ENCODE measurements at regions not wholly inside any gene's neighbourhood (a gene's known extent, or its start where the extent isn't known, plus 50 kb on each side); places are given as distances from the start of the nearest gene placed in this dataset.

- no peak for DNase-seq
- WGBS, 2 donors: 83% methylated on average over 18 of the region's 18 CpGs
- TF ChIP-seq CTCF (IDR thresholded peaks at IDR 0.05): no peak
- no peaks in the 10 kb centered on the region for H3K4me1 ChIP-seq
- no peak overlapping the region for H3K27ac ChIP-seq
- intact Hi-C loops (cut with DNase I): no loop called here
- peaks cover 0 to 15% (median 0%) of the 10 kb centered on the region in 7 donors for H3K27me3 ChIP-seq
- no peaks in the 10 kb centered on the region for H3K36me3 ChIP-seq
- no peak for ATAC-seq
- no peaks in the 10 kb centered on the region for H3K9me3 ChIP-seq
- H3K4me3 ChIP-seq: no peak overlapping the region
Observed at GRCh38 chr5:179472641-179473040, 77.7 kb upstream of the RUFY1 start.

GRCh38 chr5:179472174-179472573 is 78.2 kb upstream of the RUFY1 start:
- Histone ChIP-seq H3K4me3 (no peak overlapping the region), H3K4me1 (no peaks in the 10 kb centered on the region), H3K27ac (no peak overlapping the region), H3K9me3 (no peaks in the 10 kb centered on the region), H3K36me3 (no peaks in the 10 kb centered on the region), H3K27me3 (peaks cover 0 to 15% (median 0%) of the 10 kb centered on the region in 7 donors)
- TF ChIP-seq CTCF (IDR thresholded peaks at IDR 0.05): no peak
- no peak for ATAC-seq
- intact Hi-C loops (cut with DNase I): no loop called here
- WGBS, 2 donors: 66 to 68% methylated on average over 4 of the region's 4 CpGs
- no peak for DNase-seq

- no peak overlapping the region for H3K4me3 ChIP-seq
- TF ChIP-seq CTCF (IDR thresholded peaks at IDR 0.05): no peak
- ATAC-seq (no peak), DNase-seq (no peak)
- H3K36me3 ChIP-seq: no peaks in the 10 kb centered on the region
- intact Hi-C loops (cut with DNase I): no loop called here
- WGBS, 2 donors: 58 to 60% methylated on average over 11 of the region's 11 CpGs
- no peak overlapping the region for H3K27ac ChIP-seq
- H3K27me3 ChIP-seq: peaks cover 0 to 12% (median 0%) of the 10 kb centered on the region in 7 donors
- peaks cover 0 to 13% (median 0%) of the 10 kb centered on the region in 11 donors for H3K9me3 ChIP-seq
- no peaks in the 10 kb centered on the region for H3K4me1 ChIP-seq
Observed at GRCh38 chr5:179470201-179470600, 80.2 kb upstream of the RUFY1 start.

GRCh38 chr5:179468696-179469095 is 81.7 kb upstream of the RUFY1 start:
- peaks cover 0 to 26% (median 4%) of the 10 kb centered on the region in 11 donors for H3K9me3 ChIP-seq
- intact Hi-C loops (cut with DNase I): no loop called here
- H3K36me3 ChIP-seq: no peaks in the 10 kb centered on the region
- peaks cover 0 to 5% (median 0%) of the 10 kb centered on the region in 7 donors for H3K27me3 ChIP-seq
- H3K27ac ChIP-seq: no peak overlapping the region
- WGBS, 2 donors: 69 to 70% methylated on average over 8 of the region's 8 CpGs
- H3K4me3 ChIP-seq: no peak overlapping the region
- no peak for DNase-seq
- no peak for ATAC-seq
- H3K4me1 ChIP-seq: no peaks in the 10 kb centered on the region
- no peak for TF ChIP-seq CTCF (IDR thresholded peaks at IDR 0.05)
